ENCODE measurements at regions not wholly inside any gene's neighbourhood (a gene's known extent, or its start where the extent isn't known, plus 50 kb on each side); places are given as distances from the start of the nearest gene placed in this dataset.

- peaks cover 0 to 33% (median 11%) of the 10 kb centered on the region in 3 donors for H3K4me1 ChIP-seq
- DNase-seq: no peak
- intact Hi-C loops (cut with DNase I): no loop called here
- 87 to 90% methylated on average over 17 of the region's 38 CpGs for WGBS, 2 donors
- TF ChIP-seq CTCF (IDR thresholded peaks at IDR 0.05) (no peak), POLR2A (IDR thresholded peaks at IDR 0.05) (no peak)
- H3K4me3 ChIP-seq: no peak overlapping the region
- H3K27ac ChIP-seq: peak overlapping the region in 1 of 4 donors; percentile 79
- H3K27me3 ChIP-seq: peaks cover 0 to 23% (median 0%) of the 10 kb centered on the region in 4 donors
- no peaks in the 10 kb centered on the region for H3K9me3 ChIP-seq
- no peaks in the 10 kb centered on the region for H3K36me3 ChIP-seq
Observed at GRCh38 chr6:170135821-170136471, 154.9 kb downstream of the DLL1 start.

DNA sequence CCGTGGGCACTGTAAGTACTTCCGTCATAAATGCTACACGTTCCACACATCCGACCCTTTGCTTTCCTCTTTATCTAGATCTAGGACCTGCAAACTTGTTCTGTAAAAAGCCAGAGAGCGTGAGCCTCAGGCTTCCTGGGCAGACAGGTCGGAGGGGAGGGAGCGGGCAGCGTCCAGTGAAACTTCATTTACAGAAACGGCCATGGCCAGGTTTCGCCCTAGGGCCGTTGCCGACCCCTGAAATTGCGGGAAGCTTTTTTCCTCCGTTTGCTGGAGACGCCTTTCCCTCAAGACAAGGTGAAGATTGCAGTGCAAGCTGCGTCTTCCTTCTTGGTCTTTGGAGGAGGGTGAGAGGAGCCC is 155.4 kb downstream of the DLL1 start:
- Histone ChIP-seq H3K9me3 (no peaks in the 10 kb centered on the region), H3K36me3 (no peaks in the 10 kb centered on the region), H3K4me1 (peaks cover 0 to 33% (median 11%) of the 10 kb centered on the region in 3 donors), H3K27me3 (peaks cover 0 to 23% (median 0%) of the 10 kb centered on the region in 4 donors), H3K27ac (no peak overlapping the region), H3K4me3 (no peak overlapping the region)
- intact Hi-C loops (cut with DNase I): no loop called here
- no peak for TF ChIP-seq POLR2A (IDR thresholded peaks at IDR 0.05)
- no peak for TF ChIP-seq CTCF (IDR thresholded peaks at IDR 0.05)
- no peak for DNase-seq
- WGBS, 2 donors: 75 to 84% methylated on average over 16 of the region's 16 CpGs

DNA sequence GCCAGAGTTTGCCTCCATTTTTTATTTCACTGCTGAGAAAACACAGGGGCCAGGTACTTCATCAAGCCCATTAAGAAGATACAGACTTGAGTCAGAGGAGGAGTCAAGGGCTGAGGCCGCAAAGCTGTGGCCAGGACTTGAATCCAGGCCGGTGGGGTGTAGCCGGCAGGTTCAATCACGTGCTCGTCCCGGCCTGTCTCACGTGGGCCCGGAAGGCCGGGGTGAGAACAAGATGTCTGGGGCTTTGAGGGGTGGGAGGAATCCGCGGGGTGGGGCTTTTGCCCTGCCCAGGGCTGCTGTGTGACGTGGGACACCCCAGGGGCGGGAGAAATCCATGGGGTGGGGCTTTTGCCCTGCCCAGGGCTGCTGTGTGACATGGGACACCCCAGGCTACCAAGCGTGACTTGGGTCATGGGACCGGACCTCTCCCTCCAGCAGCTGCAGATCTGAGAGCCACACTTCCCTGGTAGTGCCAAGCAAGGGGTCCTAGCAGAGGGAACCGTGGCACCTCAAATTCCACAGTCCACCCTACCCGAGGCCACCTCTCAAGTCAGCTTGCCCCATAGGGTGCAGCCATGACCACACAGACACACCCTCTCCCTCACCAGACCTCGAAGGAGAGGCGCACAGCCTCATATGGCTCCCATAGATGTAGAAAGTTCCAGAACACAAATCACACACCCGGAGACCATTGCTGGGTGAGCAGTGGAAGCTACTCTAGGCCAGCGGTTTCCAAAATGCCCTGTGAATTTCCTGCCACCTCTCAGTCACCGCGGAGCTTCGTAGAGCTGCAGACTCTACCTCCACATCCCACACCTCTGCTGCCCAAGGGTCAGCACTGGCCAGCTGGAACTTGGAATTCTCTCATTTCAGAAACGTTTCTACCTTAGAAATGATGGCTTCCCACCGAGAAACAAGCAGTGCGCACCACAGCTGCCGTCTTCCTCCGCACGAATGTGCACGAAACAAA is 156.1 kb downstream of the DLL1 start:
- no peaks in the 10 kb centered on the region for H3K9me3 ChIP-seq
- peaks cover 0 to 39% (median 14%) of the 10 kb centered on the region in 3 donors for H3K4me1 ChIP-seq
- DNase-seq: no peak
- H3K27me3 ChIP-seq: peaks cover 0 to 26% (median 0%) of the 10 kb centered on the region in 4 donors
- no peak for TF ChIP-seq CTCF (IDR thresholded peaks at IDR 0.05)
- no peak for TF ChIP-seq POLR2A (IDR thresholded peaks at IDR 0.05)
- no peak overlapping the region for H3K4me3 ChIP-seq
- H3K27ac ChIP-seq: no peak overlapping the region
- intact Hi-C loops (cut with DNase I): no loop called here
- H3K36me3 ChIP-seq: no peaks in the 10 kb centered on the region
- 84 to 91% methylated on average over 16 of the region's 31 CpGs for WGBS, 2 donors

- H3K27me3 ChIP-seq: peaks cover 0 to 33% (median 0%) of the 10 kb centered on the region in 4 donors
- H3K27ac ChIP-seq: no peak overlapping the region
- intact Hi-C loops (cut with DNase I): no loop called here
- 62 to 69% methylated on average over 10 to 12 of the region's 17 CpGs for WGBS, 2 donors
- H3K36me3 ChIP-seq: no peaks in the 10 kb centered on the region
- H3K9me3 ChIP-seq: no peaks in the 10 kb centered on the region
- no peak overlapping the region for H3K4me3 ChIP-seq
- DNase-seq: no peak
- peaks cover 0 to 46% (median 19%) of the 10 kb centered on the region in 3 donors for H3K4me1 ChIP-seq
- TF ChIP-seq POLR2A (IDR thresholded peaks at IDR 0.05) (no peak), CTCF (IDR thresholded peaks at IDR 0.05) (no peak)
Observed at GRCh38 chr6:170134031-170134470, 156.8 kb downstream of the DLL1 start.

- no peaks in the 10 kb centered on the region for H3K36me3 ChIP-seq
- H3K4me1 ChIP-seq: peaks cover 0 to 41% (median 9%) of the 10 kb centered on the region in 3 donors
- no peaks in the 10 kb centered on the region for H3K9me3 ChIP-seq
- no peak overlapping the region for H3K27ac ChIP-seq
- DNase-seq: no peak
- H3K4me3 ChIP-seq: no peak overlapping the region
- intact Hi-C loops (cut with DNase I): no loop called here
- TF ChIP-seq POLR2A (IDR thresholded peaks at IDR 0.05): no peak
- TF ChIP-seq CTCF (IDR thresholded peaks at IDR 0.05): no peak
- WGBS, 2 donors: 85 to 100% methylated on average over 3 to 10 of the region's 10 CpGs
- peaks cover 0 to 42% (median 0%) of the 10 kb centered on the region in 4 donors for H3K27me3 ChIP-seq
Observed at GRCh38 chr6:170132561-170132991, 158.3 kb downstream of the DLL1 start.
